GM04504 (cell line): ENCODE measurements at regions not wholly inside any gene's neighbourhood (a gene's known extent, or its start where the extent isn't known, plus 50 kb on each side); places are given as distances from the start of the nearest gene placed in this dataset.

Experiments
- DNase-seq: peaks from one replicate; pipeline ENCODE4 v3.0.0-alpha.2; 2012; ENCODE audit warnings: low read depth

GRCh38 chr11:131301306-131301705 lies 69.1 kb upstream of the NTM start:
- DNase-seq: no peak

GRCh38 chr11:131302836-131303235 lies 67.6 kb upstream of the NTM start:
- DNase-seq: peak; percentile 1

GRCh38 chr11:131303611-131304119 lies 66.8 kb upstream of the NTM start:
- DNase-seq: no peak

GRCh38 chr11:131305005-131305404 lies 65.4 kb upstream of the NTM start:
- DNase-seq: no peak

GRCh38 chr11:131307506-131307905 lies 62.9 kb upstream of the NTM start:
- no peak for DNase-seq

- DNase-seq: no peak
Observed at GRCh38 chr11:131309776-131310175, 60.6 kb upstream of the NTM start.

- DNase-seq: no peak
Observed at GRCh38 chr11:131311776-131312514, 58.5 kb upstream of the NTM start.
